ENCODE measurements at regions not wholly inside any gene's neighbourhood (a gene's known extent, or its start where the extent isn't known, plus 50 kb on each side); places are given as distances from the start of the nearest gene placed in this dataset.

- no peak for TF ChIP-seq CTCF (IDR thresholded peaks at IDR 0.05; ENCODE audit: insufficient read depth, missing control alignments)
- DNase-seq (ENCODE audit: insufficient read length, low spot score), result no peak
- FAIRE-seq, result no peak
Measured at GRCh38 chr1:29991025-29991424, 732.4 kb downstream of the MATN1 start.

DNA sequence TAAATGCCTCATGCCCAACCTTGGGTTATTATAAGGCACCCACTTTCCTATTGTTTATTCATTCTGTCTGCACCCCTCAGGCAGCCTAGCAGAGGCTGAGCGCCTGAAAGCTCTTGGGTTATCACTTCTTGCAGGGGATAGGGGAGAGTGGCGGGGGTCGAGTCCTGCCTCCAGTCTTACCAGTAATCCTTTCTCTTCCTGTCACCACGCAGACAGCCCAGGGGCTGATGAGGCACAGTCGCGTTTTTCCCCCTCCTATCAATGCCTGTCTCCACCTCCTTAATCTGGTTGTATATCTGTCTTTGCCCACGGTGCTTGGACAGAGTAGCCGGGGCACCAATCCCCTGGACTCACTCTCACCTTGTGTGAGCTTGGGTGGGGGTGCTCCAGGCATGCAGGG is 733.1 kb downstream of the MATN1 start:
- no peak for TF ChIP-seq CTCF (IDR thresholded peaks at IDR 0.05; ENCODE audit: insufficient read depth, missing control alignments)
- DNase-seq (ENCODE audit: insufficient read length, low spot score) (no peak), FAIRE-seq (no peak)

DNA sequence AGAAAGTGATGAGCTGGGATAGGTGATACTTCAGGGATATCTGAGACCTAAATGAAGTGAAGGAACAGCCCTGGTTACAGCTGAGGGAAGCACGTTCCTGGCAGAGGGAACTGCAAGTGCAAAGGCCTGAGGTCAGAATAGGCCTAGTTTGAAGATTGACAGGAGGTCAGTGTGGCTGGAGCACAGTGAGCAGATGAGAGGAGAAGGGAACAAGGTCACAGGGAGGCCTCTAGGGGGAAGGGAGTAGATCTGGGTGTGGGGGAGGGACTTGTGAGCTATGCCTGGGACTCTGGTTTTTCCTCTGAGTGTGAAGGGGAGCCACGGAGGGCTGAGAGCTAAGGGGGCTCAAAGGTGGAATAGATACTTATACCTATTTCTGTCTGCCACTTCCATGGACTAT is 736.4 kb downstream of the MATN1 start:
- DNase-seq (ENCODE audit: insufficient read length, low spot score) (no peak), FAIRE-seq (no peak)
- no peak for TF ChIP-seq CTCF (IDR thresholded peaks at IDR 0.05; ENCODE audit: insufficient read depth, missing control alignments)

GRCh38 chr1:29985606-29985945 is 737.8 kb downstream of the MATN1 start:
- TF ChIP-seq CTCF (IDR thresholded peaks at IDR 0.05; ENCODE audit: insufficient read depth, missing control alignments), result no peak
- no peak for DNase-seq (ENCODE audit: insufficient read length, low spot score)
- FAIRE-seq, result no peak

- FAIRE-seq (no peak), DNase-seq (ENCODE audit: insufficient read length, low spot score) (no peak)
- TF ChIP-seq CTCF (IDR thresholded peaks at IDR 0.05; ENCODE audit: insufficient read depth, missing control alignments), result no peak
Measured at GRCh38 chr1:29984862-29985605, 738.4 kb downstream of the MATN1 start.

DNA sequence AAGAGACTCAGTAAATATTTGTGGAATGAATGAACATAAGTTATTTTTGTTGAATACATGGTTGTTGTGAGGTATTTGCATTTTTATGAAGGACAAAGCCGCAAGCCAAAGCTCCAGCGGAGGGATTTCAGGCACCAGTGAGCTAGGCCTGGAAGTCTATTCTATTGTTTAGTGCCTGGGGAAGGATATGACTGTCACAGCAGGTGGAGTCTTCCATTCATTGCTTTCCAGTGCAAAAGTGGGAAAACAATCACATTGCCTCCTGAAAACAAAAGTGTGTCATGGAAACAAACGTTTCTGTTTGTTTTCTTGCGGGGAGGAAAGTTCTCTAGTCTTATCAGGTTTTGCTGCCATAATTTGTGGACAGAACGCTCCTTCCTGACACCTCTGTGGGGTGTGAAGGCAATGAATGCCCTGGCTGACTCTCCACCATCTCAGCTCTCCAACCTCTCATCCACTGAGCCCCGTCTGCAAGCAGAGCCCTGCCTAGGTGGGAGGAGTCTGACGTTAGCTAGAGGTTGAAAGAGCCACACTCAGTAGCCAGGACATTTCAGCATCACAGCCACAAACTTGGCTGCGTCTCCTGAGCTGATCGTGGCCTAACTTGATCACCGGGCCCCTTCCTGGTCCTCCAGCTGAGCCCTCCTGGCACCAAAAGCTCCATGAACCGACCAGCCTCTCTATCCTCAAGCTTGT is 739.1 kb downstream of the MATN1 start:
- FAIRE-seq (no peak), DNase-seq (ENCODE audit: insufficient read length, low spot score) (no peak)
- TF ChIP-seq CTCF (IDR thresholded peaks at IDR 0.05; ENCODE audit: insufficient read depth, missing control alignments), result no peak

GRCh38 chr1:29983321-29983720 is 740.1 kb downstream of the MATN1 start:
- TF ChIP-seq CTCF (IDR thresholded peaks at IDR 0.05; ENCODE audit: insufficient read depth, missing control alignments), result no peak
- FAIRE-seq, result no peak
- no peak for DNase-seq (ENCODE audit: insufficient read length, low spot score)

Measured in D721Med (cell line).